Memory B cell (primary cell): ENCODE measurements at regions not wholly inside any gene's neighbourhood (a gene's known extent, or its start where the extent isn't known, plus 50 kb on each side); places are given as distances from the start of the nearest gene placed in this dataset.

ENCODE experiments used
- ATAC-seq: fragments of 150-1000 bp; cut with Tn5 transposase; 2 replicates; pipeline ENCODE4 v1.10.0; 2021; ENCODE audit warnings: low read depth, mild to moderate bottlenecking, moderate library complexity
- DNase-seq, 2 donors: peaks; one replicate each; pipeline ENCODE4 v3.0.0; 2022; ENCODE audit warnings: low spot score in 2 of 2
- H3K27ac Mint-ChIP-seq: one replicate; pipeline ENCODE4 v1.8.0; 2022; ENCODE audit warnings: mild to moderate bottlenecking, moderate library complexity, mixed read lengths
- H3K27me3 Mint-ChIP-seq: one replicate; pipeline ENCODE4 v1.8.0; 2022; ENCODE audit warnings: mixed read lengths
- H3K36me3 Mint-ChIP-seq: one replicate; pipeline ENCODE4 v1.8.0; 2022; ENCODE audit warnings: mild to moderate bottlenecking, mixed read lengths
- H3K4me1 Mint-ChIP-seq: one replicate; pipeline ENCODE4 v1.8.0; 2022; ENCODE audit warnings: mixed read lengths
- H3K4me3 Mint-ChIP-seq: one replicate; pipeline ENCODE4 v1.8.0; 2022; ENCODE audit warnings: mild to moderate bottlenecking, moderate library complexity, mixed read lengths
- H3K9me3 Mint-ChIP-seq: one replicate; pipeline ENCODE4 v1.8.0; 2022; ENCODE audit warnings: mixed read lengths

GRCh38 chr1:209021622-209022021, 561.9 kb upstream of the CAMK1G start:
- no peaks in the 10 kb centered on the region for H3K36me3 Mint-ChIP-seq
- H3K27ac Mint-ChIP-seq = no peak overlapping the region
- H3K4me3 Mint-ChIP-seq = no peak overlapping the region
- ATAC-seq (no peak), DNase-seq (no peak)
- no peaks in the 10 kb centered on the region for H3K27me3 Mint-ChIP-seq
- peaks cover 12% of the 10 kb centered on the region for H3K9me3 Mint-ChIP-seq
- no peaks in the 10 kb centered on the region for H3K4me1 Mint-ChIP-seq

GRCh38 chr1:209023790-209024189, 559.7 kb upstream of the CAMK1G start:
- no peaks in the 10 kb centered on the region for H3K4me1 Mint-ChIP-seq

GRCh38 chr1:209029737-209030136, 553.8 kb upstream of the CAMK1G start:
- H3K4me3 Mint-ChIP-seq = no peak overlapping the region
- H3K36me3 Mint-ChIP-seq = peaks cover 1% of the 10 kb centered on the region
- peaks cover 4% of the 10 kb centered on the region for H3K27me3 Mint-ChIP-seq
- DNase-seq (no peak), ATAC-seq (no peak)
- H3K4me1 Mint-ChIP-seq = no peaks in the 10 kb centered on the region
- no peak overlapping the region for H3K27ac Mint-ChIP-seq
- peaks cover 7% of the 10 kb centered on the region for H3K9me3 Mint-ChIP-seq

More at GRCh38 chr1:209023790-209024189, 559.7 kb upstream of the CAMK1G start:
- no peak overlapping the region for H3K4me3 Mint-ChIP-seq
- peaks cover 5% of the 10 kb centered on the region for H3K9me3 Mint-ChIP-seq
- no peaks in the 10 kb centered on the region for H3K36me3 Mint-ChIP-seq
- H3K27me3 Mint-ChIP-seq = no peaks in the 10 kb centered on the region
- DNase-seq (no peak), ATAC-seq (no peak)
- no peak overlapping the region for H3K27ac Mint-ChIP-seq

- H3K27ac Mint-ChIP-seq = no peak overlapping the region
- peaks cover 1% of the 10 kb centered on the region for H3K36me3 Mint-ChIP-seq
- no peaks in the 10 kb centered on the region for H3K4me1 Mint-ChIP-seq
- no peak overlapping the region for H3K4me3 Mint-ChIP-seq
- peaks cover 7% of the 10 kb centered on the region for H3K9me3 Mint-ChIP-seq
- DNase-seq = no peak
- H3K27me3 Mint-ChIP-seq = peaks cover 4% of the 10 kb centered on the region
- ATAC-seq = no peak
Measured at GRCh38 chr1:209030454-209031167, 552.9 kb upstream of the CAMK1G start.

- Mint-ChIP-seq H3K27ac (no peak overlapping the region), H3K4me1 (no peaks in the 10 kb centered on the region), H3K4me3 (no peak overlapping the region), H3K36me3 (peaks cover 1% of the 10 kb centered on the region), H3K27me3 (peaks cover 2% of the 10 kb centered on the region), H3K9me3 (peaks cover 6% of the 10 kb centered on the region)
- DNase-seq = no peak
- ATAC-seq = no peak
Measured at GRCh38 chr1:209037064-209037463, 546.5 kb upstream of the CAMK1G start.

GRCh38 chr1:209038316-209038715, 545.2 kb upstream of the CAMK1G start:
- DNase-seq (no peak), ATAC-seq (no peak)
- H3K4me3 Mint-ChIP-seq = no peak overlapping the region
- H3K36me3 Mint-ChIP-seq = peaks cover 1% of the 10 kb centered on the region
- peaks cover 3% of the 10 kb centered on the region for H3K9me3 Mint-ChIP-seq
- H3K27ac Mint-ChIP-seq = no peak overlapping the region
- H3K27me3 Mint-ChIP-seq = no peaks in the 10 kb centered on the region
- H3K4me1 Mint-ChIP-seq = no peaks in the 10 kb centered on the region

GRCh38 chr1:209038735-209039134, 544.8 kb upstream of the CAMK1G start:
- Mint-ChIP-seq H3K27ac (no peak overlapping the region), H3K4me3 (no peak overlapping the region), H3K9me3 (peaks cover 2% of the 10 kb centered on the region), H3K4me1 (no peaks in the 10 kb centered on the region), H3K36me3 (no peaks in the 10 kb centered on the region), H3K27me3 (no peaks in the 10 kb centered on the region)
- DNase-seq (no peak), ATAC-seq (no peak)

- no peak overlapping the region for H3K27ac Mint-ChIP-seq
- ATAC-seq (no peak), DNase-seq (no peak)
- no peaks in the 10 kb centered on the region for H3K4me1 Mint-ChIP-seq
- no peaks in the 10 kb centered on the region for H3K36me3 Mint-ChIP-seq
- no peak overlapping the region for H3K4me3 Mint-ChIP-seq
- H3K27me3 Mint-ChIP-seq = no peaks in the 10 kb centered on the region
- peaks cover 3% of the 10 kb centered on the region for H3K9me3 Mint-ChIP-seq
Measured at GRCh38 chr1:209040351-209040750, 543.2 kb upstream of the CAMK1G start.

GRCh38 chr1:209041927-209042326, 541.6 kb upstream of the CAMK1G start:
- H3K4me1 Mint-ChIP-seq = no peaks in the 10 kb centered on the region
- H3K27me3 Mint-ChIP-seq = no peaks in the 10 kb centered on the region
- H3K4me3 Mint-ChIP-seq = no peak overlapping the region
- H3K27ac Mint-ChIP-seq = no peak overlapping the region
- no peak for ATAC-seq
- H3K36me3 Mint-ChIP-seq = no peaks in the 10 kb centered on the region
- H3K9me3 Mint-ChIP-seq = peaks cover 3% of the 10 kb centered on the region
- no peak for DNase-seq

- Mint-ChIP-seq H3K36me3 (no peaks in the 10 kb centered on the region), H3K4me3 (no peak overlapping the region), H3K4me1 (no peaks in the 10 kb centered on the region), H3K27ac (no peak overlapping the region), H3K9me3 (peaks cover 3% of the 10 kb centered on the region), H3K27me3 (no peaks in the 10 kb centered on the region)
- ATAC-seq (no peak), DNase-seq (no peak)
Measured at GRCh38 chr1:209042413-209042812, 541.1 kb upstream of the CAMK1G start.

GRCh38 chr1:209045331-209046057, 538.0 kb upstream of the CAMK1G start:
- no peak for ATAC-seq
- Mint-ChIP-seq H3K4me3 (no peak overlapping the region), H3K27me3 (no peaks in the 10 kb centered on the region), H3K9me3 (peaks cover 1% of the 10 kb centered on the region), H3K36me3 (no peaks in the 10 kb centered on the region), H3K4me1 (no peaks in the 10 kb centered on the region), H3K27ac (no peak overlapping the region)
- DNase-seq = no peak

GRCh38 chr1:209046058-209046417, 537.5 kb upstream of the CAMK1G start:
- peaks cover 1% of the 10 kb centered on the region for H3K9me3 Mint-ChIP-seq
- H3K36me3 Mint-ChIP-seq = no peaks in the 10 kb centered on the region
- no peak overlapping the region for H3K4me3 Mint-ChIP-seq
- DNase-seq = no peak
- no peak for ATAC-seq
- no peaks in the 10 kb centered on the region for H3K27me3 Mint-ChIP-seq
- no peaks in the 10 kb centered on the region for H3K4me1 Mint-ChIP-seq
- H3K27ac Mint-ChIP-seq = no peak overlapping the region

GRCh38 chr1:209046935-209047334, 536.6 kb upstream of the CAMK1G start:
- peaks cover 1% of the 10 kb centered on the region for H3K9me3 Mint-ChIP-seq
- no peaks in the 10 kb centered on the region for H3K27me3 Mint-ChIP-seq
- no peak overlapping the region for H3K4me3 Mint-ChIP-seq
- DNase-seq = no peak
- no peak for ATAC-seq
- H3K36me3 Mint-ChIP-seq = no peaks in the 10 kb centered on the region
- H3K27ac Mint-ChIP-seq = no peak overlapping the region
- no peaks in the 10 kb centered on the region for H3K4me1 Mint-ChIP-seq

- Mint-ChIP-seq H3K27ac (no peak overlapping the region), H3K36me3 (no peaks in the 10 kb centered on the region), H3K4me3 (no peak overlapping the region), H3K4me1 (no peaks in the 10 kb centered on the region), H3K9me3 (peaks cover 5% of the 10 kb centered on the region), H3K27me3 (peaks cover 3% of the 10 kb centered on the region)
- ATAC-seq (no peak), DNase-seq (no peak)
Measured at GRCh38 chr1:209048941-209049669, 534.4 kb upstream of the CAMK1G start.
